Lower leg skin (tissue), 4 donors: ENCODE measurements at regions not wholly inside any gene's neighbourhood (a gene's known extent, or its start where the extent isn't known, plus 50 kb on each side); places are given as distances from the start of the nearest gene placed in this dataset.

ENCODE experiments used
- DNase-seq, 2 donors: peaks; one replicate each; pipeline ENCODE4 v3.0.0-alpha.2; 2019; ENCODE audit warnings: low spot score in 2 of 2
- H3K4me3 ChIP-seq: fragments of 200-600 bp; sonication (generic); 2 replicates; pipeline ENCODE4 v1.5.1; 2017; ENCODE audit warnings: mild to moderate bottlenecking, low read depth; ENCODE audit not compliant: poor library complexity, severe bottlenecking
- CTCF ChIP-seq, 3 donors: fragments of 450-650 bp; IDR thresholded peaks; one replicate each; pipeline ENCODE4 v1.5.1; 2016; ENCODE audit warnings: antibody characterized with exemption in 3 of 3, mild to moderate bottlenecking in 3 of 3, moderate library complexity in 2 of 3
- POLR2A ChIP-seq, 2 donors: fragments of 450-650 bp; IDR thresholded peaks; one replicate each; pipeline ENCODE4 v1.6.1; 2016 to 2017; ENCODE audit warnings: antibody characterized with exemption in 2 of 2, mild to moderate bottlenecking in 1 of 2, moderate library complexity in 1 of 2
- WGBS, 2 donors: methylation state at CpG; one replicate each; pipeline ENCODE4 v1.1.5; 2018; 5-methylcytosine and 5-hydroxymethylcytosine counted together
- intact Hi-C: fragments of 100-400 bp; cut with DNase I; formaldehyde crosslinking; loops from one replicate; pipeline ENCODE4 v1.15.0; 2023; ENCODE audit warnings: low total_unique reads

GRCh38 chr3:95609411-95609810 is 1205.0 kb upstream of the EPHA6 start:
- intact Hi-C loops: no loop called here
- H3K4me3 ChIP-seq: no peak overlapping the region
- no peak for DNase-seq
- TF ChIP-seq POLR2A (IDR thresholded peaks at IDR 0.05): no peak
- TF ChIP-seq CTCF (IDR thresholded peaks at IDR 0.05): no peak

DNA sequence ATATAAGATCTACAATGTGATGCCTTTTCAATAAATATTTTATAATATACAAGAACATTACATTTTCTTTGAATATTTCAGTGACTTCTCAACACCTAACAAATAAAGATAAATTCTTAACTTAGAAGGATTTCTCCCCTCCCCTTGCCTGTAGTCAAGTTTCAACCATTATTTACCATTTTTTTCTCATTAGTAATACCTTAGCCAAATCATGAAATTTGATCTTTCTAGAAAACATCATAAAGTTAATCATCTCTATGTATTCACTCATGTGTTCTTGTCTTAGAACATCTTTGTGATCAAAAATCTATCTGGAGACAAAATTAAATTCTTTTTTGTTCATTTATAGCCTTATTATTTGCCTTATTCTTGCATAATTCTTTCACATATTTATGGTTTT is 1201.8 kb upstream of the EPHA6 start:
- H3K4me3 ChIP-seq: no peak overlapping the region
- DNase-seq: no peak
- intact Hi-C loops: no loop called here
- TF ChIP-seq POLR2A (IDR thresholded peaks at IDR 0.05) (no peak), CTCF (IDR thresholded peaks at IDR 0.05) (no peak)

- no peak overlapping the region for H3K4me3 ChIP-seq
- intact Hi-C loops: no loop called here
- 67 to 69% methylated on average over 1 of the region's 1 CpG for WGBS, 2 donors
- no peak for DNase-seq
- no peak for TF ChIP-seq POLR2A (IDR thresholded peaks at IDR 0.05)
These were observed 1200.4 kb upstream of the EPHA6 start for GRCh38 chr3:95613993-95614392.

DNA sequence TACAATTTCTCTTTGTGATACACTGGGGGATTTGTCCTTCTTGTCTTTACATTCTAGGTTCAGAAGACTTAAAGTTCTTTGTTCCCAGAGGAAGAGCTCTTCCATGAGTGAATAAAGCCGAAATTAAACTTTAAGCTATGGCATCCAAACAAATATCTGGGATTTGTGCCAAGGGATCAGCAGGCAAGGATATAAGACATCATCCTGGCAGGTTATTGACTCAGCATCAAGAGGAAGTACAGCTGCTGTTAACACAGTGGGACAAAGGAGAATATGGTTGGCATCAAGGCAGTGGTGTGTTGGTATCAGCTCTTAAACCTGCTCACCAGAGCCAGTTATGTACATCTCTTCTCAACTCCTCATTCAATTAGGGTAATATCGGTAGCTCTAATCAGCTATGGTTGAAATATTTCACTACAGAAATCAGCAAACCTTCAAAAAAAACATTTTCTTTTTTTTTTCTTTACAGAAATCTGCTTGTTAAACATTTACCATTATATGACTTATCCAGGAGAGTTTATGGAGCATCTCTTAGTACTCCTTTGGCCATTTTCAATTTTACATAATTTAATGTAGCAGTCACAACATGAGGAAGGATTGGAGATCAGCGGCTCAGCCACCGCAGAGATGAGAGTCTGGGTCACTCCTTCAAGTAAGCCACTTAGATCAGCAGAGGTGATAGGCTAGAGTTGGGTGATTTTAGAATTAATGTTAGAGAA is 1198.6 kb upstream of the EPHA6 start:
- TF ChIP-seq POLR2A (IDR thresholded peaks at IDR 0.05) (no peak), CTCF (IDR thresholded peaks at IDR 0.05) (no peak)
- 82 to 83% methylated on average over 4 of the region's 4 CpGs for WGBS, 2 donors
- intact Hi-C loops: no loop called here
- no peak overlapping the region for H3K4me3 ChIP-seq
- DNase-seq: no peak

DNA sequence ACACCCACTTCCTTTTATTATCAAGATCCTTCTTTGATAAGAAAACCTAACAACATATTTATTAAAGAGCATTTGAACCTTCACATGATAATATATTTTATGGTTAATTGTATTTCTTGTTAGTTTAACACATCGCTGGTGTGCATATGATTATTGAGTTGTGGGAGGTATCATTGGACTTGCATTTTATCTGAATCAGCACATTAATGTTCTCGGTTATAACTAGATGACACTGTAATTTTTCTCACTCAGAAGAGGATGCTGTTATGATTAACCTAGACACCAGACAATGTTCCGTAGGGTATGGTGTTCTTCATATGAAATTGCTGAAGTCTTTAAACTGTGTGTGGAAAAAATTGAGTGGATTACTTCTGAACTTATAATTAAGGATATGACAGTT is 1188.3 kb upstream of the EPHA6 start:
- intact Hi-C loops: no loop called here
- TF ChIP-seq POLR2A (IDR thresholded peaks at IDR 0.05) (no peak), CTCF (IDR thresholded peaks at IDR 0.05) (no peak)
- 90 to 91% methylated on average over 3 of the region's 3 CpGs for WGBS, 2 donors
- DNase-seq: no peak
- H3K4me3 ChIP-seq: no peak overlapping the region

DNA sequence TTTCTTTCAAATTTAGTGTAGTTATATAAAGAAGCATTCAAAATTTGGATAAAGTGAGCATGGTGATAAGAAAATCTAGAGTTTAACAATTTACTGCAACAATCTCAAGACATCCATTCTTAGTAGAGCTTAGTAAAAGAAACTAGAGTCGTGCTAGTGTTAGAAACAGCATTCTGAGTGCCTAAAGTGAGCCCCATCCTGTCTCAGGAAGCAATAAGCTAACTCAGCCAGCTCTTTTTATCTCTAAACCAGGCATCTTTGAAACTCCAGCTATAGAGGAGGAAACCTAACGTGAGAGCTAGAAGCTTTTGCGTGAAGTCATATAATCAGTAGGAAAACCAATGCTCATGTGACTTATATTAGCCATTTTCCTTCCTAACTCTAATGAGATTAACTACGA is 1187.1 kb upstream of the EPHA6 start:
- no peak overlapping the region for H3K4me3 ChIP-seq
- no peak for TF ChIP-seq POLR2A (IDR thresholded peaks at IDR 0.05)
- no peak for TF ChIP-seq CTCF (IDR thresholded peaks at IDR 0.05)
- intact Hi-C loops: no loop called here
- WGBS, 2 donors: 44 to 46% methylated on average over 4 of the region's 4 CpGs
- DNase-seq: no peak
